NCI-H524 (cell line): ENCODE measurements at regions not wholly inside any gene's neighbourhood (a gene's known extent, or its start where the extent isn't known, plus 50 kb on each side); places are given as distances from the start of the nearest gene placed in this dataset.
A peak's percentile ranks its signal among the peaks of the same experiment; 100 is the strongest.

Experiments
- DNase-seq, 2 experiments: peaks; one replicate each; lab custom pipeline; 2025; lab: John Stamatoyannopoulos, UW

GRCh38 chr4:32147446-32148085 is 1427.4 kb downstream of the PCDH7 start:
- DNase-seq, result peak in 1 of 2 experiments; percentile 8

GRCh38 chr4:32148111-32148666 is 1428.0 kb downstream of the PCDH7 start:
- DNase-seq, result no peak

DNA sequence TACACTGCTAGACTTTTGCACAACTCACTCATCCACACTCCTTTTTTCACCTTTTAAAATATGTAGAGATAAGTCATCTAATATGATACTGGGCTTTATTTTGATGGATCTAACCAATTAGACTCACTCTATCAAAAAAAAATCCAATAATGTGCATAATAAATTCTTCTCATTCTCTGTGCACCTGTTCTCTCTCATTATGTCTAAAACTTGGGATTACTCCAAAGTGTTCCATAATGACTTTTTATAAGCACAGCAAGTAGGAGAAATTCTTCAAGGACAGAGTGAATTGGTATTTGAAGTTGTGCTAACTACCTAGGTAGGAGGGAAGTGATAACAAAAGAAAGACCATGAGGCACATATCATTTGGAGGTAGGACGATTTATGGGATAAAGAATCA is 1438.8 kb downstream of the PCDH7 start:
- peak in 1 of 2 experiments; percentile 6 for DNase-seq

- DNase-seq, result no peak
Observed at GRCh38 chr4:32161392-32161791, 1441.2 kb downstream of the PCDH7 start.

DNA sequence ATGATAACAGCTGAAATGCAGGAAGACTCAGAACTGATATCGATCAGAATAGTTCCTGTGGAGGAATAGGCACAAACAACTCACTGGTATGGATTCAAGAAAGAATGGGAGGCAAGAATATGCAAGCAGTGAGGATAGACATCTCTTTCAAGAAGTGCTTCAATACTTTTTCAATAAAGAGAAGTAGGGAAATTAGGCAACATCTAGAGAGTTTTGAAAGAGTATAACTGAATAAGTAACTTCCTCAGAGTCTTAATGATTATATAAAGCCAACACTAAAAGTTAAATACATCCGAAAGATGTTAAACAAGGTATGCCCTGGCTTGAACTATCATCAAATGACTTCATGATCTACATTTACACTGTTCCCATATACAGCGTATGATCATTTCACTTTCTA is 1443.0 kb downstream of the PCDH7 start:
- DNase-seq, result no peak

DNA sequence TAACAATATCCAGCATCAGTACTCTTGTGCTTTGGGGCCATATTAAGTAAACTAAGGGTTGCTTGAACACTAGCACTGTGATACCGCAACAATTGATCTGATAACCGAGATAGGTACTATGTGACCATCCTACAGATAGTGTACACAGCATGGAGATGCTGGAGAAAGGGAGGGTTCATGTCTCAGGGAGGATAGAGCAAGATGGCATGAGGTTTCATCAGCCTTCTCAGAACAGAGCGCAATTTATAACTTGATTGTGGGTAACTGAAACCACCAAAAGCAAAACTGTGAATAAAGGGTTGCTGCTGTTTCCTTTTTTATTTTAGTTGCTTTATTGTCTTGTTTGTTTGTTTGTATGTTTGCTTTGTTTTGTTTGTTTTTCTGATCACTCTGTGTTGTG is 1449.7 kb downstream of the PCDH7 start:
- DNase-seq, result no peak

DNA sequence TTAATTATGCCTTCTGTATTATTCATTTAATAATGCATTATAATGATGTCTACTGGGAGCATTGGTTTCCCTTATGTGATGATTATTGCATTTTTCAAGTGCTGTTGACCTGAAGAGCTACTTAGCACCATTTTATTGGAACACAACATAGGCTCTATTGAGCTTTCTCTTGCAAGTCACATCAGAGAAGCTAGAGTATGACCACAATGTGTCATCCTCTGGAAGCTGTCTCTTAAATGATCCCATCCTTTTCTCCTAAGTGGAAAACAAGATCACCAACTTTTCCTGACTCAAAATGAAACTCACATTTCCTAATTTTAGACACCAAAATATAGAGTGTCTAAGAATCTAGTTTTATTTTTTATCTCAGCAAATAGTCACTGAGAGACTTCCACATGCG is 1451.9 kb downstream of the PCDH7 start:
- DNase-seq, result no peak

GRCh38 chr4:32172761-32173160 is 1452.6 kb downstream of the PCDH7 start:
- DNase-seq, result no peak

DNA sequence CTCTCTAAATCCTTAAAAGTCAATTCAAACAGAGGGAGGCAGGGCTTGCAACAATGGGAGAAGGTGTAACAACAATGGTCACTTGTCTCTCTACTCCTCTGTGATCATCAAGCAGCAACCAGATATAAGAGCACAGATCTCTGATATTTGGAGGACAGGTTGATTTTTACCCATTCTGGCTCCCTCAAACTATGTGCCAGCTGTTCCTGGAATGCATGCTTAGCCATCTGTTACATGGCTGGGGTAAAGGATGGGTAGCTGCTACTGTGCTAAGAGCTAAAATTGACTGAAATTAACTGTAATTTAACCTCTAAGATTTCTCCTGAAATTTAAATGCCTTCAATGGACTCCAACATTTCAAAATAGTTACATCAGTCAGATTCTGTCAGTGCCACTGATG is 1459.9 kb downstream of the PCDH7 start:
- peak; percentile 83 to 91 for DNase-seq

DNA sequence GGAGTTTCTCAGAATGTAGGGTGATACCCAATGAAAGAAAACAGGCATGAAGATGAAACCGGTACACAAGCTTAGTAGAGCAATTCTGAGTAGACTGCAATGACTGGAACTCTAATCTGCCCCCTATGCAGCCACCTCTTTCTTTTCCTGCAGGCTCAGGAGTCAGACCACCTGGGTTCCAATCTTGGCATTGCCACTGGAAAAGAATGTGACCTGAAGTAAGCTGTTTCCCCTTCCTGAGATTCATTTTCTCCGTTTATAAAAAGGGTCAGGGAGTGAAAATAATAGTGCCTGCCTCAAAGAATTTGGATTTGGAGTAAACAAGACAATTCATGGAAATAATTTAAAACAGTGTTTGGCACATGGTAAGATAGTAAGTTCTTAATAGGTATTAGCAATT is 1464.0 kb downstream of the PCDH7 start:
- DNase-seq, result no peak

DNA sequence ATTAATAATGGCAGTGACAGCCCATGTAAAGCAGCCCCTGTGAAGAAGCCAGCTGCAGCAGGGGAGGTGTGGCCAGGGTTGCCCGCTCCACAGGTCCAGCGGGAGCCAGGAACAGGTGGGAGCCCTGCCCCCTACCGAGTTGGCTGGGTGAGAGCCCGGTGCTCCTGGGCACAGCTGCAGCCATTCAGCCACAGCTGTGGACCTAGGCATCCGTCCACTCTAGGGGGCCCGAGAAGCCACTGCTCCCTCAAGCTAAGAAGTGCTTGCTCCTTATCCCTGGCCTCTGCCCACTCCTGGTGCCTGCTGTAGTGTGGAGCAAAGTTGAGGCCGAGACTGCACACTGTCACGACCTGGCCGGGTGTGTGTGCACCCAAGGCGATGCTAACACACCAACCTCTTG is 1469.0 kb downstream of the PCDH7 start:
- no peak for DNase-seq

DNA sequence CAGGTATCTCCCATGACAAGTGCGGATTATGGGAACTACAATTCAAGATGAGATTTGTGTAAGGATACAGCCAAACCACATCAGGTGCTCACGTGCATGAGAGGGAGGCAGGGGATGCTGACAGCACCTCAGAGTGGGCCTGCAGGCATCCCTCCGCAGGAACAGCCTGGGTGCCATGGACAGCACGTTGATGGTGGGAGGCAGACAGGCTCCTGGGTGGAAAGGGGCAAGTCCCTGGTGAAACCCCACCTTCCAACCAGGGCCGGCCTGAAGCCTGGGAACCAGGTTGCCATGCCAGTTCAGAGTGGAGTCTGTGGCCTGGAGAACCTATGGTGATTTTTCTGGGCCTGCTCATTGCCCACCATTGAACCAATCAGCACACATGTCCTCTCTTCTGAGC is 1469.6 kb downstream of the PCDH7 start:
- no peak for DNase-seq

GRCh38 chr4:32191961-32192360 is 1471.8 kb downstream of the PCDH7 start:
- no peak for DNase-seq

DNA sequence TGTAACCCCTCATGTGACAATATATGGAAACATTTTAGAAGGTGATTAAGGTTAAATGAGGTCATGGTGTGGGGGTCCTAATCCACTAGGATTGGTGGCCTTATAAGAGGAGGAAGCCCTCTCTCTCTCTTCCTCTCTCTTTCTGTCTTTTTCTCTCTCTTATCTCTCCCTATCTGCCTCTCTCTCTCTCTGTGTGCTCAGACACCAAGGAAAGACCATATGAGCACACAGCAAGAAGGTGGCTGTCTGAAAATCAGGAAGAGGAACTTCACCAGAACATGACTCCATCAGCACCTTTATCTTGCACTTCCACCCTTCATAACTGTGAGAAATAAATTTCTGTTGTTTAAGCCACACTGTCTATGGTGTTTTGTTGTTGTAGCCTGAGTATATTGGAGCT is 1472.2 kb downstream of the PCDH7 start:
- no peak for DNase-seq

DNA sequence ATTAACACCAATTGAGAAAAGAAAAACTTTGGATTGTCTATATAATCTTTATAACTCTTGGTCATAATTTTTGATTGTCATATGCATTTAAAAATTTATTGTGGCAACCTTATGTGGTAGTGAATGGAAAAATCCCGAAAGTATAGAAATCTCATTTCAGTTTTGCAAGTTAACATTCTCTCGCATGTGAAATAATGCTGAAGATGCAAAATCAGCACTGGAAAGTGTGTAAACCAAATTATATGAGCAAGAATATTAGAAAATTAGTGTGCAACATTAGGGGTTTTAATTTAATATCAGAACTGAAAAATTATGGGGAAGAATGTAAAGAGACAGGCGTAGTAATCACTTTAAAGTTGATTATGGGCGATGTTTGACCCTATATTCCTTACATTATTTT is 1472.8 kb downstream of the PCDH7 start:
- no peak for DNase-seq

- no peak for DNase-seq
Observed at GRCh38 chr4:32196950-32197688, 1477.0 kb downstream of the PCDH7 start.

DNA sequence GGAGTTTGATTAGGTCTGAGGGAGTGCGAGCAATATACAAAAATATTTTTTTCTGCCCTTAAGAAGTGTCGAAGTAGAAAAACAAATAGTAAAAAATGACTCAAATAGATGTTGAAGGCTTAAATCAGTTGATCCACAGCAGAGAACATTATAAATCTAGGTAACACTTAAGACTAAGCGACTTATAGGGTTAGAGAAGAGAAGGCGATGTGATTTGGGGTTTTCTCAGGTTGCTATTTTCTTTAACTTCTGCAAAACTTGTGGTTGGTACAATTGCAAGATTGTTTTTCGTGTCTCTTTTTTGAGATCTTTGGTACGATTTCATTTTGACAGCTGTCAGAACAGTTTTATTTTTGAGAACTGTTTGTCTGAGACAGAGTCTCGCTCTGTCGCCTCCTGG is 1479.5 kb downstream of the PCDH7 start:
- DNase-seq, result no peak

DNA sequence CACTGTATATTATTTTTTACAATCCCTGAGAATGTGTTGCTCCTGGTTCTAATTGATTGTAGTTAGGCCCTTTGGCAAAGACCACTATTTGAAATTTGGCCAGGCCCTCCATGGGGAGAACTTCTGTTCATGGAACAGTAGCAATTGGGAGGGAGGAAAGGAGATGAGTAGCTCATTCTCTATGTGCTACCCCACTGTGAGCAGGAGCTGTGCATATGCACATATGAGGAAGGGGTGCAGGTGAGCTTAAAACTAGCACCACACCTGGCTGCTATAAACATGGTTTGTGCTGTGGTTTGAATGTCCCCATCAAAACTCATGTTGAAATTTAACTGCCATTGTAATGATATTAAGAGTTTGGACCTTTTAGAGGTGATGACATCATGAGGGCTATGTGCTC is 1483.2 kb downstream of the PCDH7 start:
- no peak for DNase-seq

- no peak for DNase-seq
Observed at GRCh38 chr4:32206756-32207155, 1486.6 kb downstream of the PCDH7 start.

- no peak for DNase-seq
Observed at GRCh38 chr4:32207456-32207855, 1487.3 kb downstream of the PCDH7 start.

- no peak for DNase-seq
Observed at GRCh38 chr4:32215277-32215676, 1495.1 kb downstream of the PCDH7 start.

GRCh38 chr4:32216502-32216901 is 1496.3 kb downstream of the PCDH7 start:
- no peak for DNase-seq

GRCh38 chr4:32219306-32220075 is 1499.3 kb downstream of the PCDH7 start:
- no peak for DNase-seq
